Neural cell (in vitro differentiated cells): ENCODE measurements at regions not wholly inside any gene's neighbourhood (a gene's known extent, or its start where the extent isn't known, plus 50 kb on each side); places are given as distances from the start of the nearest gene placed in this dataset.

Experiments
- CTCF ChIP-seq: fragments of 450-650 bp; IDR thresholded peaks from 2 replicates; pipeline ENCODE4 v1.5.1; 2014; ENCODE audit warnings: antibody characterized with exemption, mild to moderate bottlenecking, moderate library complexity; ENCODE audit not compliant: poor library complexity, severe bottlenecking
- EP300 ChIP-seq: fragments of 450-650 bp; conservative IDR thresholded peaks from 2 replicates; pipeline ENCODE4 v1.6.1; 2014; ENCODE audit warnings: antibody characterized with exemption, mild to moderate bottlenecking, moderate library complexity; ENCODE audit not compliant: poor library complexity, severe bottlenecking
- EZH2 ChIP-seq: fragments of 200-600, 300-800 bp; shearing (Covaris generic), sonication (generic); IDR thresholded peaks from 2 replicates; pipeline ENCODE4 v1.6.1; 2014; ENCODE audit warnings: antibody characterized with exemption, low read length, borderline replicate concordance, mild to moderate bottlenecking; ENCODE audit not compliant: insufficient read depth, poor library complexity, severe bottlenecking
- MXI1 ChIP-seq: fragments of 450-650 bp; conservative IDR thresholded peaks from 2 replicates; pipeline ENCODE4 v1.6.1; 2014; ENCODE audit warnings: antibody characterized with exemption, mild to moderate bottlenecking; ENCODE audit not compliant: poor library complexity, severe bottlenecking
- POLR2AphosphoS5 ChIP-seq: IDR thresholded peaks from 2 replicates; pipeline ENCODE4 v1.6.1; 2012
- TAF1 ChIP-seq: IDR thresholded peaks from 2 replicates; pipeline ENCODE4 v1.6.1; 2012; ENCODE audit warnings: low read depth
- TF ChIP-seq, protein P1 (sequence below): IDR thresholded peaks from 2 replicates; pipeline ENCODE4 v1.6.1; 2012; ENCODE audit warnings: borderline replicate concordance

DNA sequence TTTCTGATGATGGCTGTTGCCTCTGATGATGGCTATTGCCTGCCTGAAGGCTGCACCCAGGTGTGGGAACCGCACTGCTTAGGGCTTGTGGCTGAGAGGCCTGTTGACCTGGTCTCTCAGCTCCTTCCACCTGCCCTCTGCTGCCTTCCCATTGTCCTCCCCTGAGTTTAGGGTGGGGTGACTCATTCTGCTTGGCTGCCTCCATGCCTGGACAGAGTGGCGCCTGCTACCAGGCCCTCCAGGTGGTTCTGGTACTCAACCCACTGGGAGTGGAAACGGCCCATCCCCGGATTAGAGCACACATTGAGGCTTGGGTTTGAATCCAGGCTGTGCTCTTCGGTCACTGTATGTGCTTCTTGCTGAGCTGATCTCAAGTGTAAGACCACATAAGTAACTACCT lies 120.6 kb downstream of the SEM1 start:
- TF ChIP-seq CTCF: no peak
- no peak for TF ChIP-seq POLR2AphosphoS5
- no peak for TF ChIP-seq TAF1
- no peak for TF ChIP-seq EP300
- TF ChIP-seq MXI1: no peak
- TF ChIP-seq, protein P1, sequence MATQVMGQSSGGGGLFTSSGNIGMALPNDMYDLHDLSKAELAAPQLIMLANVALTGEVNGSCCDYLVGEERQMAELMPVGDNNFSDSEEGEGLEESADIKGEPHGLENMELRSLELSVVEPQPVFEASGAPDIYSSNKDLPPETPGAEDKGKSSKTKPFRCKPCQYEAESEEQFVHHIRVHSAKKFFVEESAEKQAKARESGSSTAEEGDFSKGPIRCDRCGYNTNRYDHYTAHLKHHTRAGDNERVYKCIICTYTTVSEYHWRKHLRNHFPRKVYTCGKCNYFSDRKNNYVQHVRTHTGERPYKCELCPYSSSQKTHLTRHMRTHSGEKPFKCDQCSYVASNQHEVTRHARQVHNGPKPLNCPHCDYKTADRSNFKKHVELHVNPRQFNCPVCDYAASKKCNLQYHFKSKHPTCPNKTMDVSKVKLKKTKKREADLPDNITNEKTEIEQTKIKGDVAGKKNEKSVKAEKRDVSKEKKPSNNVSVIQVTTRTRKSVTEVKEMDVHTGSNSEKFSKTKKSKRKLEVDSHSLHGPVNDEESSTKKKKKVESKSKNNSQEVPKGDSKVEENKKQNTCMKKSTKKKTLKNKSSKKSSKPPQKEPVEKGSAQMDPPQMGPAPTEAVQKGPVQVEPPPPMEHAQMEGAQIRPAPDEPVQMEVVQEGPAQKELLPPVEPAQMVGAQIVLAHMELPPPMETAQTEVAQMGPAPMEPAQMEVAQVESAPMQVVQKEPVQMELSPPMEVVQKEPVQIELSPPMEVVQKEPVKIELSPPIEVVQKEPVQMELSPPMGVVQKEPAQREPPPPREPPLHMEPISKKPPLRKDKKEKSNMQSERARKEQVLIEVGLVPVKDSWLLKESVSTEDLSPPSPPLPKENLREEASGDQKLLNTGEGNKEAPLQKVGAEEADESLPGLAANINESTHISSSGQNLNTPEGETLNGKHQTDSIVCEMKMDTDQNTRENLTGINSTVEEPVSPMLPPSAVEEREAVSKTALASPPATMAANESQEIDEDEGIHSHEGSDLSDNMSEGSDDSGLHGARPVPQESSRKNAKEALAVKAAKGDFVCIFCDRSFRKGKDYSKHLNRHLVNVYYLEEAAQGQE: no peak
- no peak for TF ChIP-seq EZH2
